Keratinocyte (primary cell): ENCODE measurements at regions not wholly inside any gene's neighbourhood (a gene's known extent, or its start where the extent isn't known, plus 50 kb on each side); places are given as distances from the start of the nearest gene placed in this dataset.

Source experiments
- DNase-seq: peaks from one replicate; pipeline ENCODE4 v3.0.0-alpha.2; 2011; ENCODE audit warnings: low read depth, missing footprints, low spot score
- FAIRE-seq: peaks from 2 replicates; lab custom pipeline; 2011; peaks lifted over from hg19 to GRCh38; lab: Jason Lieb, UNC
- H2AFZ ChIP-seq: 2 replicates; pipeline ENCODE4 v1.6.0; 2012; ENCODE audit warnings: low read length, control low read depth, inconsistent platforms; ENCODE audit not compliant: control insufficient read depth
- H3K27ac ChIP-seq: 2 replicates; pipeline ENCODE4 v1.5.1; 2011; ENCODE audit warnings: low read length; ENCODE audit not compliant: control insufficient read depth, insufficient read depth
- H3K27me3 ChIP-seq: 3 replicates; pipeline ENCODE4 v1.6.0; 2011; ENCODE audit warnings: low read length; ENCODE audit not compliant: control insufficient read depth, insufficient read depth; ENCODE audit errors: extremely low read depth
- H3K36me3 ChIP-seq, 2 experiments: 2 replicates in 1 of 2; 3 replicates in 1 of 2; pipeline ENCODE4 v1.5.1; 2011; ENCODE audit warnings: low read length in 2 of 2, mild to moderate bottlenecking in 1 of 2; ENCODE audit not compliant: control insufficient read depth in 2 of 2, insufficient read depth in 2 of 2; ENCODE audit errors: extremely low read depth in 1 of 2
- H3K4me1 ChIP-seq: 3 replicates; pipeline ENCODE4 v1.5.1; 2011; ENCODE audit warnings: low read length; ENCODE audit not compliant: control insufficient read depth, insufficient read depth; ENCODE audit errors: extremely low read depth
- H3K4me2 ChIP-seq: 3 replicates; pipeline ENCODE4 v1.6.0; 2011; ENCODE audit warnings: low read depth, low read length; ENCODE audit not compliant: control insufficient read depth, insufficient read depth; ENCODE audit errors: extremely low read depth
- H3K4me3 ChIP-seq, 3 experiments: fragments of 200-600 bp in 1 of 3; sonication (generic) in 1 of 3; 2 replicates in 2 of 3; 3 replicates in 1 of 3; pipeline ENCODE4 v1.5.1; 2011 to 2016; ENCODE audit warnings: low read length in 3 of 3, mild to moderate bottlenecking in 3 of 3, control low read depth in 2 of 3, inconsistent platforms in 1 of 3, low read depth in 1 of 3, mixed read lengths in 1 of 3, mixed run types in 1 of 3, moderate library complexity in 1 of 3; ENCODE audit not compliant: control insufficient read depth in 2 of 3, insufficient read depth in 2 of 3; ENCODE audit errors: extremely low read depth in 1 of 3
- H3K79me2 ChIP-seq: 2 replicates; pipeline ENCODE4 v1.6.0; 2012; ENCODE audit warnings: low read length; ENCODE audit not compliant: control insufficient read depth, insufficient read depth
- H3K9ac ChIP-seq: 3 replicates; pipeline ENCODE4 v1.6.0; 2011; ENCODE audit warnings: low read length; ENCODE audit not compliant: control insufficient read depth, insufficient read depth; ENCODE audit errors: extremely low read depth
- H3K9me1 ChIP-seq: 3 replicates; pipeline ENCODE4 v1.6.0; 2011; ENCODE audit warnings: low read length; ENCODE audit not compliant: control insufficient read depth, insufficient read depth; ENCODE audit errors: extremely low read depth
- H3K9me3 ChIP-seq: 2 replicates; pipeline ENCODE4 v1.5.1; 2012; ENCODE audit warnings: low read depth, low read length; ENCODE audit not compliant: control insufficient read depth
- H4K20me1 ChIP-seq: 3 replicates; pipeline ENCODE4 v1.6.0; 2011; ENCODE audit warnings: low read length; ENCODE audit not compliant: control insufficient read depth, insufficient read depth; ENCODE audit errors: extremely low read depth
- EZH2 ChIP-seq: IDR thresholded peaks from one replicate; pipeline ENCODE4 v1.6.1; 2012; ENCODE audit warnings: inconsistent platforms, mild to moderate bottlenecking, low read length, moderate library complexity
- dilution Hi-C: fragments of 300-500 bp; cut with MboI; formaldehyde crosslinking; loops from one replicate; pipeline ENCODE4 v1.7.0; 2020; ENCODE audit warnings: low sequenced_read_pairs; ENCODE audit not compliant: extremely low pct_ligation_motif_present
- TF ChIP-seq, protein P1 (sequence below), 3 experiments: IDR thresholded peaks in 1 of 3; conservative IDR thresholded peaks in 1 of 3; optimal IDR thresholded peaks in 1 of 3; 2 replicates in 2 of 3; 3 replicates in 1 of 3; pipeline versions ENCODE3 to v1.5.1; 2011; ENCODE audit warnings: low read length in 3 of 3, mild to moderate bottlenecking in 3 of 3, moderate library complexity in 2 of 3, control low read depth in 1 of 3, inconsistent platforms in 1 of 3; ENCODE audit not compliant: insufficient read depth in 2 of 3; ENCODE audit errors: extremely low read depth in 1 of 3

DNA sequence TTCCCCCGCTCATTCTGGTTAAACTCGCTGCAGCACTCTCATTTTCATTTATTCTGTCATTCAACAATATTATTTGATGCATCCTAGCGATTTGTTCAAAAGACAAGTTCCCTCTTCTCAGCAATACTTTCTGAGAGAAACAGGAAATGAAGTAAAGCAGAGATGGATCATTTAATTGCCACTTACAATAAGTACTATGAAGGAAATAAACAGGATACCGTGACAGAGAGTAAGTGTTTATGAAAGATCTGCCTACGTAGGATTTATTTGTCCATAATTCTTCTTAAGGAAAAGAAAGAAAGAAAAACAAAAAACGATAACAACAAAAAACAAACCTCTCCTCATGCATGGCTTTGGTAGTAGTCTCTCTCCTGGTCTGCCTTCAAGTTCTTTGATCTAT lies 406.8 kb upstream of the ZNF608 start:
- no peaks in the 10 kb centered on the region for H3K27me3 ChIP-seq
- H2AFZ ChIP-seq: no peak overlapping the region
- no peak for DNase-seq
- no peak overlapping the region for H3K9ac ChIP-seq
- H3K9me1 ChIP-seq: no peaks in the 10 kb centered on the region
- H3K4me1 ChIP-seq: no peaks in the 10 kb centered on the region
- no peak overlapping the region for H3K27ac ChIP-seq
- H3K36me3 ChIP-seq: no peaks in the 10 kb centered on the region
- H3K4me2 ChIP-seq: no peak overlapping the region
- no peak for FAIRE-seq
- H4K20me1 ChIP-seq: no peaks in the 10 kb centered on the region
- H3K9me3 ChIP-seq: no peaks in the 10 kb centered on the region
- TF ChIP-seq EZH2: no peak
- TF ChIP-seq, protein P1, sequence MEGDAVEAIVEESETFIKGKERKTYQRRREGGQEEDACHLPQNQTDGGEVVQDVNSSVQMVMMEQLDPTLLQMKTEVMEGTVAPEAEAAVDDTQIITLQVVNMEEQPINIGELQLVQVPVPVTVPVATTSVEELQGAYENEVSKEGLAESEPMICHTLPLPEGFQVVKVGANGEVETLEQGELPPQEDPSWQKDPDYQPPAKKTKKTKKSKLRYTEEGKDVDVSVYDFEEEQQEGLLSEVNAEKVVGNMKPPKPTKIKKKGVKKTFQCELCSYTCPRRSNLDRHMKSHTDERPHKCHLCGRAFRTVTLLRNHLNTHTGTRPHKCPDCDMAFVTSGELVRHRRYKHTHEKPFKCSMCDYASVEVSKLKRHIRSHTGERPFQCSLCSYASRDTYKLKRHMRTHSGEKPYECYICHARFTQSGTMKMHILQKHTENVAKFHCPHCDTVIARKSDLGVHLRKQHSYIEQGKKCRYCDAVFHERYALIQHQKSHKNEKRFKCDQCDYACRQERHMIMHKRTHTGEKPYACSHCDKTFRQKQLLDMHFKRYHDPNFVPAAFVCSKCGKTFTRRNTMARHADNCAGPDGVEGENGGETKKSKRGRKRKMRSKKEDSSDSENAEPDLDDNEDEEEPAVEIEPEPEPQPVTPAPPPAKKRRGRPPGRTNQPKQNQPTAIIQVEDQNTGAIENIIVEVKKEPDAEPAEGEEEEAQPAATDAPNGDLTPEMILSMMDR (optimal IDR thresholded peaks at IDR 0.05 in 1 of 3, IDR thresholded peaks at IDR 0.05 in 1 of 3, conservative IDR thresholded peaks at IDR 0.05 in 1 of 3; ENCODE audit: extremely low read depth in 1 of 3, insufficient read depth in 2 of 3, low read length in 3 of 3): no peak
- dilution Hi-C loops: no loop called here
- H3K79me2 ChIP-seq: no peaks in the 10 kb centered on the region
- no peak overlapping the region for H3K4me3 ChIP-seq

DNA sequence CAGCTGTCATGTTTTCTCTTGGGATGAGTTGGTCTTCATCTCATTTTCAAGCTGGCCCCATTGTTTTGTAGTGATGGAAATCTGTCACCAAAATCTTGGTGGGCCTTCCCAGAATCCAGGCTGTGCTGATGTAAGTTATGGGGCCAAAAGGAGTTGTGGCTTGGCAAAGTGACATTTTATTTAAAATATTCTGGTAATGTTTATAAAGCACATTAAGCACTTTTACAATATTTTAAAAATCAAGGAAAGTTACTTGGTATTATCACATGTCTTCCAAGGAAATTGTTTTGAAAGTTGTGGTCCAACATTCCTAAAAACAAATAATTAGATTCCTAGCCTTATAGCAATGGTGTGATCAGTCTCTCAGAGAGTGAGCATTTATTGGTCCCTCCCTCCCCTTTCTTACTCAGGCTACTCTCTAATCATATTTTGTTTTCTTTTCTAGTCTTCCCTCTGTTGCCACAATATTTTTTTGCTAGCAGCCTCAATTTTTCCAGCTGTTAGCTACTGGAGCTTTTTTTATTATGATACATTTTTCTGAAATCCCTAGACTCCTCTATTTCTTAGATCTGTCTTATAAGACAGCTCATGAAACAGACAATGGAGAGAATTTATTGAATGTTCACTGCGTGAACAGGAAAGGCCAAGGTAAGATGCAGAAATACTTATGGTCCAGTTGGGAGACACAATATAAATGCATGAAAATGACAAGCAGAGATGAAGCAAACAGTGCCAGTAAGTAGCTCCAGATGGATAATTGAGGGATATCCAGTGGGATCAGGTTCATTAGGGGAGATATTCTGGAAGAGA lies 408.1 kb upstream of the ZNF608 start:
- Histone ChIP-seq H3K79me2 (no peaks in the 10 kb centered on the region), H4K20me1 (no peaks in the 10 kb centered on the region), H3K9me1 (no peaks in the 10 kb centered on the region), H3K9ac (no peak overlapping the region), H3K36me3 (no peaks in the 10 kb centered on the region), H3K4me3 (no peak overlapping the region), H3K27ac (no peak overlapping the region), H3K27me3 (no peaks in the 10 kb centered on the region), H3K9me3 (no peaks in the 10 kb centered on the region), H3K4me1 (no peaks in the 10 kb centered on the region), H3K4me2 (no peak overlapping the region), H2AFZ (no peak overlapping the region)
- dilution Hi-C loops: no loop called here
- DNase-seq (no peak), FAIRE-seq (no peak)
- TF ChIP-seq, protein P1 (optimal IDR thresholded peaks at IDR 0.05 in 1 of 3, IDR thresholded peaks at IDR 0.05 in 1 of 3, conservative IDR thresholded peaks at IDR 0.05 in 1 of 3; ENCODE audit: extremely low read depth in 1 of 3, insufficient read depth in 2 of 3, low read length in 3 of 3): no peak
- no peak for TF ChIP-seq EZH2
